VCaP (cell line): ENCODE measurements at regions not wholly inside any gene's neighbourhood (a gene's known extent, or its start where the extent isn't known, plus 50 kb on each side); places are given as distances from the start of the nearest gene placed in this dataset.

Experiments used
- H3K27ac ChIP-seq: fragments of 450-650 bp; 2 replicates; pipeline ENCODE4 v1.5.1; 2017
- CTCF ChIP-seq: fragments of 450-650 bp; conservative IDR thresholded peaks from 2 replicates; pipeline ENCODE4 v1.5.1; 2017; ENCODE audit warnings: mild to moderate bottlenecking, moderate library complexity

DNA sequence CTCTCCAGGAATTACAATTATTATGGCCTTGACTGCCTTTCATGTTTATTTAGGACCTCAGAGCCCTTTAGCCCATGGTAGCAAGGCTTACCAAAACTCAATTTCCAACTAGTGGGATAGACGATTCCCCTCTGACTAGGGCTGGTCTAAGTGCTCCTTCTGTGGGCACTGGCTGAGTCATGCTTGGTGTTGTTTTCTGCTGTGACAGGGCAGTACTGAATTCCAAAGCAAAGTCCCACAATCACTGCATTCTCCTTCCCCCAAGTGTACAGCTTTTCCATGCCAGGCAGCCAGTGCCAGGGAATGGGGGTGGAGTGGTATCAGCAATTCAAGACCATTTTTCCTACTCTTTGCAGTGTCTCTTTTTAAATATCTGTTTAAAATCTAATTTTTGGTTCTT lies 509.0 kb upstream of the NECTIN3 start:
- H3K27ac ChIP-seq: no peak overlapping the region
- TF ChIP-seq CTCF: no peak

DNA sequence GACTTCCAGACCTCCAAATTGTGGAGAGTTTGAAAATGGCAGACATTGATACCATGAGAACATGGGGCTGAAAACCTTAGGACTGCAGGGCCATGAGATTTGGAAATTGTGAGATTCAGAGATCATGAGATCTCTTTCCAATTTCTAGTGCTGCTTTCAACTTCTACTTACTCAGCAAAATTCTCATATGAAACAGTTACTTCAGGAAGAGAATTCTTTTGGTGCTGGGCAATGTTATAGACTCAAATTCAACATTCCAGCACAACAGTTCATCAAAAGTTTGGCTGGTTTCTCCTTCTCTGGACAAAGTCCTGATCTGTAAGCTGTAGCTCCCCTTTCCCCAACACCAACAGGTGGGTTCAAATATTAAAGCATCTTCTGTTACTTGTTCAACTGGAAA lies 506.9 kb upstream of the NECTIN3 start:
- no peak for TF ChIP-seq CTCF
- no peak overlapping the region; the same call in 1 of the 2 replicates for H3K27ac ChIP-seq

DNA sequence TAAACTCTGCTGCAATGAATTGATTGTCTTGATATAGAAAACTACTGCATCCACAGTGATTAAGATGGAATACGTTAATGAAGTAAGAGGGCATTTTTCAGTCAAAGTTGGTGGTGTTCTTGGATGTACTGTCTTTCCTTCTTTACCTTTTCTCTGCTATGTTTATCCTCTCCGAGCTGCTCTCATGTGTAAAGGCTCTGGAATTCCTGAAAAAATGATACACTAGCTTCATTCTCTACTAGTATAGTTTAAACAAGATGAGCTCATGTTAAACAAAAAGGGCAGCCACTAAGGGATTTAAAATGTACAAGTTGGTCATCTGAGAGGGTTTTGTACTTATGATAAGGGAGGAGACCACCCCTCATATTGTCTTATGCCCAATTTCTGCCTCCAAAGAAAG lies 504.6 kb upstream of the NECTIN3 start:
- no peak for TF ChIP-seq CTCF
- no peak overlapping the region for H3K27ac ChIP-seq

DNA sequence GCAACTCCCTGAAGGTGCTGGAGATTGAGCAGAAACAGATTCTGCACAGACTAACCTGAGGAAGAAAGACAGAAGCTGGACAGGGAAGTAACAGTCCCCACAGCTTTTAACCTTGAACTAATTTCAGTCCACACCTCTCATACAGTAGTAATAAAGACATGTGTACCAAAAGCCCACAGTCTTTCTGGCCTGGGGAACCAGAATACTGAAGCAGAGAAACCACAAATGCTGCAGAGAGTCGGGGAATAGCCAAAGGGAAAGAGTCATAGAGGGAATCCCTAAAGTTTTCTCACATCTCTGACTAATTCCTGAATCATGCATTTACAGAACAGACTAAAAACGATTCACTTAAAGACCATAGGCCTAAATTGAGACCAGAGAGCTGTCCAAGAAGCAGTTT lies 503.4 kb upstream of the NECTIN3 start:
- H3K27ac ChIP-seq: no peak overlapping the region
- no peak for TF ChIP-seq CTCF

DNA sequence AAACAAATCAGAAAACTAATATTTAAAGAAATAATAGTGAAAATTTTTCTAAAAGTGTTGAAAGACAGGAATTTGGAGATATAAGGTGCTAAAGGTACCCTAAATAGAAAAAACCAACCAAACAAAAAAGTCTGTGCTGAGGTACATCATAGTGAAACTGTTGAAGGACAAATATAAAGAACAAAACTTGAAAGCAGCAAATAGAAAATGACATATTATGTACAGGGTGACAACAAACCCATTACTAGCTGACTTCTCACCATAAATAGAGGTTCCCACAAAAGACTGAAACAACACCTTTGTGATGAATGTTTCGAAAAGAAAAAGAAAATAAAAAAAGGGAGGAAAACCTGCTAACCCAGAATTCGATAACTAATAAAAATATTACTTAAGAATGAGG lies 502.5 kb upstream of the NECTIN3 start:
- no peak for TF ChIP-seq CTCF
- no peak overlapping the region for H3K27ac ChIP-seq

- H3K27ac ChIP-seq: no peak overlapping the region
- no peak for TF ChIP-seq CTCF
These were observed 495.9 kb upstream of the NECTIN3 start for GRCh38 chr3:110575702-110576101.

DNA sequence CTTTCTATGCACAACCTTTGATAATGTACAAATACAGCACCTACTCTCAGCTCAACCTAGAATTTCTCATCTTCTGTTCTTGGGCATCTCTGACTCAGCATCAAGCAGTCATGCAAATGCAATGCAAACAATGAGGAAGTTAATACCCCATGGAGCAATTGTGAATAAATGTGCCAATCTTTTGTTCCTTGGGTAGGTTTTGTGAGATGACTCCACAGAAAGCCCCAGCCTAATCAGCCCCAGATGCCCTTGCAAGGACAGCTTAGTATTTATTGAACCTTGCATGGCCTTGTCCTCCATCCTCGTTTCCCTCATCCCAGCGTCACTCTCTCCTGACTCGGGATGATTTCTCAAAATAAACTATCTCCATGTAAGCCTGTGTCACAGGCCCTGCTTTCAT lies 494.7 kb upstream of the NECTIN3 start:
- no peak overlapping the region for H3K27ac ChIP-seq
- TF ChIP-seq CTCF: no peak

DNA sequence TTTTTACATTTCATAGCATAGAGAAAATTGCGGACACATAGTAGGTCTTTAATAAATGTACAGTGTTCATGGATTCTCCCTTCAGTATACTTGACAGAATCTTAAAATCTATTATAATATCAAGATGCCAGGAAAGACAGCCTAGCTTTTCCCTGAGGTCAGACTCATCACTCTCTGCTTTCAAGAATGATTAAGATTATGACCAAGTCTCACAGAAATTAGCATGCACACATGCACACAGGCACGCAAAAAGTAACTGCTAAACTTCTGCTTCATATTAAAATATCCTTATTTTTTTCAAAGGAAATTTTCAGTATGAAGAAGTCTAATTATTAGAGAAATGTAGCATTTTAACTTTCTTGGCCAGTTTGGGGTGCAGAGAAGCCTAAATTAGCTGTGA lies 493.8 kb upstream of the NECTIN3 start:
- no peak overlapping the region for H3K27ac ChIP-seq
- no peak for TF ChIP-seq CTCF
